GM21717 (cell line): ENCODE measurements at regions not wholly inside any gene's neighbourhood (a gene's known extent, or its start where the extent isn't known, plus 50 kb on each side); places are given as distances from the start of the nearest gene placed in this dataset.

Experiments
- ATAC-seq: cut with Tn5 transposase; IDR thresholded peaks from one replicate; pipeline ENCODE4 v1.9.1; 2021; ENCODE audit warnings: mild to moderate bottlenecking, moderate library complexity; ENCODE audit not compliant: unreplicated experiment

GRCh38 chr13:109602356-109602755 is 184.0 kb downstream of the IRS2 start:
- no peak for ATAC-seq

GRCh38 chr13:109599901-109600657 is 186.3 kb downstream of the IRS2 start:
- no peak for ATAC-seq

DNA sequence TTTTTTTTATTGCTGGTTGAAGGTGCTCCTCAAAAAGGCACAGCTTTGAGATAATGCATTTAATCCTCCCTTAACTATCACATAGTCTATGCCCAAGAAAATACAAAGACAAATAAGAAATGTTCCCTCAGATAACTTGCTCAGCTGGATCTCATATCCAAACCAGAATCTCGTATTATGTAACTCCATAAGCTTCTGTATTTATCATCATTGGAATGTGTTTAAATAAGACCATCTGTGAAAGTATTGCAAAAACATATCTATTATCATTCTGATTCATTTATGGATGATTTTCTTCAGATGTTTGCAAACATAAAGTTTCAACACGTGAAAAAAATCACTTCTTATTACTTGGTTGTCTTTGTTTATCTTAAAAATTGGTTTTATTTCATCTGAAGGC is 190.9 kb downstream of the IRS2 start:
- no peak for ATAC-seq

GRCh38 chr13:109593230-109593629 is 193.2 kb downstream of the IRS2 start:
- ATAC-seq: no peak

DNA sequence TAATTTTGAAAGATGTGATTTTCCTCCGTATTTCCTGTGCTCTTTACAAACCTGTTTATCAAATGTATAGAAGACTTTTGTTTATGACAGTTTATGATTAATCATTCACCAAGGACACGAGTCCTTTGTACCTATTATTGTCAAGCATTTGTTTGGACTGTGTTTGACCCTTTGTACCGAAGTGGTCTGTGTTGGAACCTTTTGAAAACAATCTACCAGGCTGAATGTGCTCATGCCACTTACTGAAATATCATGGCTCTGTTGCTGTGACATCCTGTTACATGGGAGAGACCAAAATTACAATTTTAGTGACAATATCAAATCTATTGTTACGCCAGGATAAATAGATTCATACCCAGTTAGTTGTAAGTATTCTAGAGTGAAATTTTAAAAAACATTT is 193.6 kb downstream of the IRS2 start:
- no peak for ATAC-seq

DNA sequence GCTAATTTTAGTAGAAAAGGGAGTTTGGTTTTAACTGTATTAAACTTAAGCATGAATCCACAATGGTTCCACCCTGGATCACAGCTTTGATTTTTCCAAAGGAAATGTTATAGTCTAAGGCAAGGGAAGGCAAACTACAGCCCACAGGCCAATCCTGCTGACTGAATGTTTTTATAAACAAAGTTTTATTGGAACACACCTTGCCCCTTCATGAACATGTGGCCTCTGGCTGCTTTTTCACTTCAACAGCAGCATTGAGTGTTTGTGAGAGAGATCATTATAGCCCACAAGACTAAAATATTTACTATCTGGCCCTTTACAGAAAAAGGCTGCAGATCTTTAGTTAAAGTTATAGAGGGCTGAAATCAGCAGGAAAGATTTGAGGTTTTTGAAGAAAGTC is 198.7 kb downstream of the IRS2 start:
- no peak for ATAC-seq

DNA sequence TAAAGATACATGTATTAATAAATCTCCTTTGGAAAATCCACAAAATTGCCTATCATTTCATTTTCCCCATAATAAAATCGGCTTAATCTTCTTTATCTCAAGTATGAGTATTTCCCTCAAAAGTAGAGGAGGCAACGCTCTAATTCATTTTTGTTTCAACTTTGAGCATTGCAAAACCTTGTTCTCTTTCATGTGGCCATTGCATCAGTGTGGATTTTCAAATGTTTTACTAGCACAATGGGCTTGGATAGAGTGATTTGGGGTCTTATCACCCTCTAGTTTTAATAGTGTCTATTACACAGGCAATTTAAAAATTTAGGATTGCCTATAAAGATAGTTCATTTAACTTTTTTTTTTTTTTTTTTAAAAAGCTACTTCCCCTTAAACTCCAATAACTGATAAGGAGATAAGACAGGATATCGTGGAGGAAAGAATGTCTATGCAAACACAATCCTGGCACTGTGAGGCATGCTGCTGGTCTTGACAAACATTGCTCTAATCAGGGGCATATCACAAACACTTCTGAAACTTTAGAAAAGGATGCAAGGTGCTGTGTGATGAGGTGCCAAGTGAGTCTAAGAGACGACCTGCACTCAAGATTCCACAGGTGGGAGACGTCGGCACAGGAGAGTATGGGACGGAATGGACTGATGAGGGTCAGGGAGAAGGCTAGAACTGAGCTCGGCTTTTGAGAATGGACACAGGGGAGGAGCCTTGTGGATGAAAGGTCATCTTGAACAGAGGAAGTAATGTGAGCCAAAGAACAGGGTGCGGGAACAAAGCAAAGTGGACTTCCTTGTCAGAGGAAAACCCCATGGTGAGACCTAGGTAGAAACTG is 199.7 kb downstream of the IRS2 start:
- no peak for ATAC-seq

GRCh38 chr13:109584844-109585361 is 201.5 kb downstream of the IRS2 start:
- ATAC-seq: no peak

DNA sequence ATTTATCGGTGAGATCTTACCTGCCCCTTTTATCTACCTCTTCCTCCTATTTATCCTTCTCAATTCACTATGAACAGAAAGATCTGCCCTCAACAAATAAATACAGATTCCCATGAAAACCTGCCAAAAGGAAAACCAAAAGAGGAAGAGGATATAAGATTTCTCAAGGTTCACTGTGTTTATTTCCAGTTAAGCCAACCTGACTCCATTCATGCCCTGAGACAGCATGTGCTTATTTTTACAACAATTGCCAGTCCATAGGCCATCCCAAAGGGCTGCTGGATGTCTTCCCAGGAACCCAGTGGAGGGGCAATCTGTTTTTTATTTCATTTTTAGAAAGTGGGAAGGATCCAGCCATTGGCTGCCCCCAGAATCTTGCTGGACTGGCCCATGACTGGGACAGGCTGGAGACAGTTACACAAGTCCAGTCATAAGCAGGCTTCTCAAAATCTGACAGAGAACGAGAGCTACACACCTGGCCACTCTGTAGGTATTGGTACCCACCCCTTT is 209.1 kb downstream of the IRS2 start:
- no peak for ATAC-seq

- no peak for ATAC-seq
These were observed 210.0 kb downstream of the IRS2 start for GRCh38 chr13:109576331-109576813.

DNA sequence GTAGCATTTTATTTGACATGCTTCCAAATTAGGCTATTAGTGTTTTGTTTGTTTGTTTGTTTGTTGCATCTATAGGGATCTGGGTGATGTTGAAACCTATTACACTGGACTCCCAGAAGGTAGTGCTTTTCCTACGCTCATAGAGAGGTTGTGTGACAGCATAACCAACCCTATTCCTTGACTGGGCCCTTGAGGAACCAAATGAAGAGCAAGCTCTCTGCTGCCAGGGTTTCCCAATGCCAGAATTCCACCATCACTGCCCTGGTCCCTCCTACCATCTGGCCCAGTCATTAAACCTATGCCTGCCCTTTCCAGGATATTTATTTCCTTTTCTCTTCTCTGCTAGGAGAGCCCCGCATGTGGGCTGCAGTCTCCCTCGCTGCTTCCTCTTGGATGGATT is 210.6 kb downstream of the IRS2 start:
- ATAC-seq: no peak

DNA sequence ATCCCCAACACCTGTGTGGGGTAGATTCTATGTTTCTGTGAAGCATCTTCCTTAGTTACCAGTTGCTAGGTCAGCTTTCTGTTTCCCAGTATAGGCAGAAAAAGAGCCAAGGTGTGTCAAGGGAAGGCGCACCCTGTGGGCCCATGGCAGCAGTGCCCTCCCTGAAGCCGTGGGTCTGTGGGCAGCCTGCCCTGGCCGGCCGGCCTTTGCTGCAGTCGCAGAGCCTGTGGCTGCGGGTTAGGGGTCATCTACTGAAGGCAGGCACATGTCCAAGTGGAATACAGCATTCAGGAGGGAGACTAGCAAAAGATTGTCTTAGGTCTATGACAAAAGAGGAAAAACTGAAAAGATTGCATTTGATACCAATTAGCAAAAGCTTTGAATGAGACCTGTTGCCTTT is 214.0 kb downstream of the IRS2 start:
- ATAC-seq: no peak

- peak; percentile 99 for ATAC-seq
These were observed 216.2 kb downstream of the IRS2 start for GRCh38 chr13:109569958-109570711.

DNA sequence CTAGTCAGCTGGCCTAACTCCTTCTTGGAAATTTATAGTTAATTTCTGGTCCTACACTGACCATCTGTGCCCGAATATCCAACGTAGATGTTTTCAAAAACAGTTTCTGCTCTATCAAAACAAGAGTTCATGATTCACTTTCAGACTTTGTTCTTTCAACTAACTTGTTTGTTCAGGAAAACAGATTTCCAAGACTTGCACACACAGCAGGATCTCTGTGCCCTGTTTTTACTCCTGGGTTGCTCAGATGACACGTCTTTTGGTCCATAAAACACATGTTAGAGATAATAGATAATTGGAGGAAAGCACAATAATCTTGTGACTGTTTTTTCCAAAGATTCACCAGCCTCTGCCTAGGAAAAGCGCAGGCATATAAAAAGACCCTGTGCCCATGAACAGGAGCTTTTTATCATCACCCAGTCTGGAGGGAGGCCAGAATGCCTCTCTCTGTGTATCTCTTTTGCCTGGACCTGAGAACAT is 218.0 kb downstream of the IRS2 start:
- ATAC-seq: no peak

DNA sequence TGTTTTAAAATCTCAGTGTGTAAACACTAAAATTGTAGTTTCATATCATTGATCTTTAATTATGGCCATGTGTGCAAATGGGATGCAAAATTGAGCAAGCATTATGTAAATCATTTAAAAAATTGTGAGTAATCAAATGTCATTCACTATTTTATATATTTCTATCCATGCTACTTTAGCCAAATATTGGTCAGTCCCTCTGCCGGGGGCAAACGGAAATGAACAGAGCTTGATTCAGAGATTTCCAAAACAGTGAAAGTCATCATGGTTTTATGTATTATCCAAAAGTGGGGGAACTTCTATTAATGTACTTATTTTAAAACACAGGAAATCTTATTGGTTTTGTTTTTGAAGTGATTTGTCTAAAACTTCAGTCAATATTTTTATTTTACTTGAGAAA is 219.1 kb downstream of the IRS2 start:
- no peak for ATAC-seq

DNA sequence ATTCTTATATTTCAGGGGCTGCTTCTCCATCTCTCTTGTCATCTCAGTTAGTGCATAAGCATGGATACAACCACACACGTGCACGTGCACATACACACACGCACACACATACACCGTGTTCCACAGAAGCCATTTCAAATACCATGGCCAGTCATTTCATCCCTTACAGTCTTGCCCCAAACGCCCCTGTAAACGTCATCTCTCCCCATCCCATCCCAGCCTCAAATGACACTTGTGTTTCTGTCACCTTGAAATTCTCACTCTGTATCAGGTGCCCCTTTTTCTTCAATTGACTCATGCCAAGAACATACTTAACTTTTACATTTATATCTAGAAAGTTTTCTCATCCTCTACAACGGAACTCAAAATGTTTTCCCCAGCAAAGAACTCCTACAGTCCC is 220.5 kb downstream of the IRS2 start:
- ATAC-seq: no peak

DNA sequence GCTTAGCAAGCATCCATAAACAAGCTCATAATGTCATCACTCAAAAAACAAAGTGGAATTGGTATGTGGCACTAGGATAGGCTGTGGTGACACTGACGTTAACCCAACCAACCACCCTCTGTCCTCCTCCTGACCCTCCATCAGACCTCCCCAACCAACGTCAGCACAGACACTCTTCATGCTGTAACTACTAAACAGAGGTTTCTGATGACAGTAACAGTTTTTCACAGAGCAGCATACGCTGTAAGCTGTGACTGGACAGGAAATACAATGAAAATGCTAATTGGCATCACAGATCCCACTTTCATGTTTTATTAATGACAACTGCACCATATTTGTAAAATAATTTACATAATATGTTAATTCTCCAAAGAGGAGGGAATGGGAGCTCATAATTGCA is 238.0 kb downstream of the IRS2 start:
- ATAC-seq: peak; percentile 40

DNA sequence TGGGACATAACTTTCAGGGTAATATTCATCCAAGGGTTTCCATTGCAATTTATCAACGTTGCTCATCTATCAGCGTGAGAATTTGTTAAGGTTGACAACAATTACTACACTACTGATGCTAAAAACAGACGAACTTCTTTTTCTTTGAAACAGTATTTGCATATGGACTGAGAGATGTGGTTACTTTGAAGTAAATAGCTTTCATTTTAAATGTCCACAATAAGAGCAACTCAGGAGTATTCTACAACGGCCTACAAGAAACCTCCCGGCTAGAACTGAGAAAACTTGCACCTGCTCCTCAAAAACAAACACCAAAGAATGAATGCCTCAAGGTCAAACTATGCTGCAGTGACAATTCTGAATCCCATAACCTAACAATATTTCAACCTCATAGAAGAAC is 238.4 kb downstream of the IRS2 start:
- peak; percentile 81 for ATAC-seq

DNA sequence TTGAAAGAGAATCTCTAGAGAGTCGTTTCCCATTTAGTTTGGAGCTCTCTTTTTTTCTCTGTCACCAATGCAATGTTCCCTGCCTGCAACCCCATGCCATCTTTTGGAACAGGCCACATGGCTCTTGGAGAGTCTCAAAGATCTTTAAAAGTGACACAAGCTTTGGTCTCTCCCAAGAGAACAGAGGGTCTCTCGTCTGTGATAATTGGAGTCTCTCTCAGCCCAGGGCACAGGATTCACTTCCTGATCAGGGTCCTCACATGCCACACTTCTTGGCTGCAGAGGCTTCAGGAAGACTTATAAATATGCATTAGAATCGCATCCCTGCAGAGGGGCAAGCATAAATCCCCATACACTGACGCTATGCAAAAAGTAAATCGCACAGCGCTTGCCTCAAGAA is 240.5 kb downstream of the IRS2 start:
- no peak for ATAC-seq

GRCh38 chr13:109541081-109541480 is 245.3 kb downstream of the IRS2 start:
- ATAC-seq: no peak

DNA sequence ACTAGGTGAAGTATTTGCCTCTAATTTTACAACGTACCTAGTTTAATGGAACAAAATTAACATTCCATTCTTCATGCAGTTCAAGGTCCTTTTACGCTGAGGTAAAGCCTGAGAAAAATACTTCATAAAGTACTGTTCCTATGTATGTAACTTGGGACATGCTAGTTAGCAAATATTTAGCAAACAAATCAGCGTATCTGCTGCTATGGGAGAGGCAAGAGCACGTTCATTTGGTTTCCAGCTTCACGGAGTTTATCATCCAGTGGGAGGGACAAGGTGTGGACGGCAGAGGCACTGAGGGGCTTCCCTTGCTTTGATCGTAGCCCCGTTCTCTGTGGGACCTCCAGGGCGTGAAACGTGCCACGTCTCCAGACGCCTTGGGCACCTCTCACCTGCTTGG is 248.8 kb downstream of the IRS2 start:
- ATAC-seq: no peak
